Suprapubic skin (tissue), 4 donors: ENCODE measurements at regions not wholly inside any gene's neighbourhood (a gene's known extent, or its start where the extent isn't known, plus 50 kb on each side); places are given as distances from the start of the nearest gene placed in this dataset.

Experiments used
- DNase-seq, 2 donors: peaks; one replicate each; pipeline ENCODE4 v3.0.0-alpha.2; 2019; ENCODE audit warnings: low spot score in 2 of 2
- H3K27ac ChIP-seq: fragments of 200-600 bp; sonication (generic); one replicate; pipeline ENCODE4 v1.5.1; 2019
- H3K27me3 ChIP-seq: fragments of 200-600 bp; sonication (generic); one replicate; pipeline ENCODE4 v1.5.1; 2019
- H3K36me3 ChIP-seq: fragments of 200-600 bp; sonication (generic); one replicate; pipeline ENCODE4 v1.5.1; 2019
- H3K4me1 ChIP-seq: fragments of 200-600 bp; sonication (generic); one replicate; pipeline ENCODE4 v1.5.1; 2019
- H3K4me3 ChIP-seq: fragments of 200-600 bp; sonication (generic); one replicate; pipeline ENCODE4 v1.5.1; 2019; ENCODE audit warnings: mild to moderate bottlenecking
- H3K9me3 ChIP-seq: fragments of 200-600 bp; sonication (generic); one replicate; pipeline ENCODE4 v1.5.1; 2019
- EP300 ChIP-seq: sonication (generic); formaldehyde crosslinking; IDR thresholded peaks from one replicate; pipeline ENCODE4 v1.6.1; 2017; ENCODE audit warnings: antibody characterized with exemption
- POLR2A ChIP-seq, 2 donors: fragments of 450-650 bp; IDR thresholded peaks; one replicate each; pipeline ENCODE4 v1.6.1; 2017; ENCODE audit warnings: antibody characterized with exemption in 2 of 2, mild to moderate bottlenecking in 2 of 2, moderate library complexity in 2 of 2
- POLR2AphosphoS5 ChIP-seq, 3 donors: sonication (generic); formaldehyde crosslinking; IDR thresholded peaks; one replicate each; pipeline ENCODE4 v1.6.1; 2017; ENCODE audit warnings: antibody characterized with exemption in 3 of 3
- WGBS: methylation state at CpG from one replicate; pipeline ENCODE4 v1.1.5; 2018; 5-methylcytosine and 5-hydroxymethylcytosine counted together
- TF ChIP-seq, protein P1 (sequence below), 2 donors: fragments of 200-600 bp in 1 of 2; fragments of 450-650 bp in 1 of 2; sonication (generic) in 1 of 2; IDR thresholded peaks; one replicate each; pipeline ENCODE4 v1.5.1; 2016 to 2019; ENCODE audit warnings: antibody characterized with exemption in 2 of 2, mild to moderate bottlenecking in 1 of 2, moderate library complexity in 1 of 2

DNA sequence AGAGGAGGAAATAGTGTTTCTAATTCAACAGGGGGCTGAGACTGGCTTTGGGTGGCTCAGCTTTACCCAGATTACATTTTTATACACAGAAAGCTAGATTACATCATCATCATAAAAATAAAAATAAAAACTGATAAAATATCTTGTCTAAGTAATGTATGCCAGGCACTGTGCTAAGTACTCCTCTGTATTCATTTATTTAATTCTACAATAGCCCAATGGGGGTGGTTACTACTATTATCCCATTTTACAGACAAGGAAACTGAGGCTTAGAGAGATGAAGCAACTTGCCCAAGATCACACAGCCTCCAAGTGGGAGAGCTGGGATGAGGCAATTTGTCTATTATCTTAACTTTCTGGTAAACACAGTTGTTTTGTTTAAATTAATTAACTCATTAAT, 62.3 kb upstream of the ECE1 start:
- Histone ChIP-seq H3K36me3 (no peaks in the 10 kb centered on the region), H3K9me3 (no peaks in the 10 kb centered on the region), H3K4me3 (no peak overlapping the region), H3K27me3 (no peaks in the 10 kb centered on the region), H3K27ac (no peak overlapping the region), H3K4me1 (no peaks in the 10 kb centered on the region)
- DNase-seq, result no peak
- TF ChIP-seq EP300, result no peak
- TF ChIP-seq, protein P1, sequence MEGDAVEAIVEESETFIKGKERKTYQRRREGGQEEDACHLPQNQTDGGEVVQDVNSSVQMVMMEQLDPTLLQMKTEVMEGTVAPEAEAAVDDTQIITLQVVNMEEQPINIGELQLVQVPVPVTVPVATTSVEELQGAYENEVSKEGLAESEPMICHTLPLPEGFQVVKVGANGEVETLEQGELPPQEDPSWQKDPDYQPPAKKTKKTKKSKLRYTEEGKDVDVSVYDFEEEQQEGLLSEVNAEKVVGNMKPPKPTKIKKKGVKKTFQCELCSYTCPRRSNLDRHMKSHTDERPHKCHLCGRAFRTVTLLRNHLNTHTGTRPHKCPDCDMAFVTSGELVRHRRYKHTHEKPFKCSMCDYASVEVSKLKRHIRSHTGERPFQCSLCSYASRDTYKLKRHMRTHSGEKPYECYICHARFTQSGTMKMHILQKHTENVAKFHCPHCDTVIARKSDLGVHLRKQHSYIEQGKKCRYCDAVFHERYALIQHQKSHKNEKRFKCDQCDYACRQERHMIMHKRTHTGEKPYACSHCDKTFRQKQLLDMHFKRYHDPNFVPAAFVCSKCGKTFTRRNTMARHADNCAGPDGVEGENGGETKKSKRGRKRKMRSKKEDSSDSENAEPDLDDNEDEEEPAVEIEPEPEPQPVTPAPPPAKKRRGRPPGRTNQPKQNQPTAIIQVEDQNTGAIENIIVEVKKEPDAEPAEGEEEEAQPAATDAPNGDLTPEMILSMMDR (IDR thresholded peaks at IDR 0.05), result no peak
- TF ChIP-seq POLR2A (IDR thresholded peaks at IDR 0.05), result no peak
- no peak for TF ChIP-seq POLR2AphosphoS5 (IDR thresholded peaks at IDR 0.05)

DNA sequence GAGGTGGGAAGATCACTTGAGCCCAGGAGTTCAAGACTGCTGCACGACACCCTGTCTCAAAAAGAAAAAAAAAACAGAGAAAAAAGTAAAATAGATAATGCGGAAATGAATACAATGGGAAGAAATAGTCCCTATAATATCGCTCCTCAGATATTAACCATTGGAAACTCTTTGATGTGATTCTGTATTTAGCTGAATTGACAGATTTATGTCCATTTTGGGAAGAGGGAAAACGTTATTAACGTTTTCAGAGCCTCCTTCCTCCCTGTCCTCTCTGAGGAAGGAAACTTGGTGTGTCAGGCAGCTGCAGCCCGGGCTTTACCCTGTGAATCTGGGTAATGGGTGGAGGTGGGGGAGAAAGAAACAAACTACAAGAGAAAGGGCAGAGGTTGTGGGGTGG, 61.6 kb upstream of the ECE1 start:
- Histone ChIP-seq H3K36me3 (no peaks in the 10 kb centered on the region), H3K9me3 (no peaks in the 10 kb centered on the region), H3K27me3 (no peaks in the 10 kb centered on the region), H3K4me1 (no peaks in the 10 kb centered on the region), H3K4me3 (no peak overlapping the region), H3K27ac (no peak overlapping the region)
- TF ChIP-seq POLR2AphosphoS5 (IDR thresholded peaks at IDR 0.05), result no peak
- no peak for TF ChIP-seq EP300
- TF ChIP-seq, protein P1 (IDR thresholded peaks at IDR 0.05), result no peak
- TF ChIP-seq POLR2A (IDR thresholded peaks at IDR 0.05), result no peak
- no peak for DNase-seq
- WGBS, result 62% methylated on average over 6 of the region's 6 CpGs

GRCh38 chr1:21350202-21350885, 60.1 kb upstream of the ECE1 start:
- no peak overlapping the region for H3K4me3 ChIP-seq
- H3K36me3 ChIP-seq, result no peaks in the 10 kb centered on the region
- WGBS, result 90% methylated on average over 11 of the region's 11 CpGs
- no peak for DNase-seq
- no peaks in the 10 kb centered on the region for H3K27me3 ChIP-seq
- no peak overlapping the region for H3K27ac ChIP-seq
- H3K4me1 ChIP-seq, result peaks cover 12% of the 10 kb centered on the region
- TF ChIP-seq, protein P1 (IDR thresholded peaks at IDR 0.05), result no peak
- H3K9me3 ChIP-seq, result no peaks in the 10 kb centered on the region

- Histone ChIP-seq H3K4me3 (no peak overlapping the region), H3K4me1 (peaks cover 12% of the 10 kb centered on the region), H3K27ac (no peak overlapping the region), H3K9me3 (no peaks in the 10 kb centered on the region), H3K27me3 (no peaks in the 10 kb centered on the region), H3K36me3 (no peaks in the 10 kb centered on the region)
- TF ChIP-seq EP300 (no peak), POLR2AphosphoS5 (IDR thresholded peaks at IDR 0.05) (no peak), POLR2A (IDR thresholded peaks at IDR 0.05) (no peak)
- TF ChIP-seq, protein P1 (IDR thresholded peaks at IDR 0.05), result no peak
- no peak for DNase-seq
- 83% methylated on average over 3 of the region's 3 CpGs for WGBS
Observed at GRCh38 chr1:21349693-21350092, 59.4 kb upstream of the ECE1 start.

- Histone ChIP-seq H3K9me3 (no peaks in the 10 kb centered on the region), H3K4me1 (peaks cover 34% of the 10 kb centered on the region), H3K36me3 (no peaks in the 10 kb centered on the region), H3K27me3 (no peaks in the 10 kb centered on the region), H3K27ac (no peak overlapping the region), H3K4me3 (no peak overlapping the region)
- 76% methylated on average over 8 of the region's 8 CpGs for WGBS
- TF ChIP-seq EP300 (no peak), POLR2AphosphoS5 (IDR thresholded peaks at IDR 0.05) (no peak), POLR2A (IDR thresholded peaks at IDR 0.05) (no peak)
- TF ChIP-seq, protein P1 (IDR thresholded peaks at IDR 0.05), result no peak
- no peak for DNase-seq
Observed at GRCh38 chr1:21347072-21347581, 56.9 kb upstream of the ECE1 start.
